ENCODE measurements at regions not wholly inside any gene's neighbourhood (a gene's known extent, or its start where the extent isn't known, plus 50 kb on each side); places are given as distances from the start of the nearest gene placed in this dataset.

DNA sequence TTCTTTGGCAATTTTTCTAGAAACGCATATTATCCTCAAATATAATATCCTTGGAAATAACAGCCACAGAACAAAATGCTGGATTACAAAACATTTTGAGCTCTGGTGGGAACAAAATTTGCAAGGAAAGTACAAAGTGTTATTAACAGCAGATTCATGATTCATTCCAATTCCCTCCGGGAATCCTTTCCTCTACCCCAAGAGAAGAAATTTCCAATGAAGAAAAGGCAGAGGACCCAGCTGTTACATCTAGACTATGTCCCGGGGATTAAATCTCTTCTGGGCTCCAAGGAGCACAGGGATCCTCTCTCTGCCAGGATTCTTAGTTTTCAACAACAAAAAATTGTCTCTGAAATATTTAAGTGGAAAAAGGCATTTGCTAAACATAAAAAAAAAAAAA is 51.6 kb upstream of the TMEFF2 start:
- intact Hi-C loops (cut with DNase I), result no loop called here
- Histone ChIP-seq H3K4me1 (no peaks in the 10 kb centered on the region), H3K27me3 (no peaks in the 10 kb centered on the region), H3K36me3 (no peaks in the 10 kb centered on the region), H3K27ac (no peak overlapping the region), H3K9me3 (no peaks in the 10 kb centered on the region), H3K4me3 (no peak overlapping the region)
- no peak for DNase-seq
- ATAC-seq, result no peak
- TF ChIP-seq, protein P1, sequence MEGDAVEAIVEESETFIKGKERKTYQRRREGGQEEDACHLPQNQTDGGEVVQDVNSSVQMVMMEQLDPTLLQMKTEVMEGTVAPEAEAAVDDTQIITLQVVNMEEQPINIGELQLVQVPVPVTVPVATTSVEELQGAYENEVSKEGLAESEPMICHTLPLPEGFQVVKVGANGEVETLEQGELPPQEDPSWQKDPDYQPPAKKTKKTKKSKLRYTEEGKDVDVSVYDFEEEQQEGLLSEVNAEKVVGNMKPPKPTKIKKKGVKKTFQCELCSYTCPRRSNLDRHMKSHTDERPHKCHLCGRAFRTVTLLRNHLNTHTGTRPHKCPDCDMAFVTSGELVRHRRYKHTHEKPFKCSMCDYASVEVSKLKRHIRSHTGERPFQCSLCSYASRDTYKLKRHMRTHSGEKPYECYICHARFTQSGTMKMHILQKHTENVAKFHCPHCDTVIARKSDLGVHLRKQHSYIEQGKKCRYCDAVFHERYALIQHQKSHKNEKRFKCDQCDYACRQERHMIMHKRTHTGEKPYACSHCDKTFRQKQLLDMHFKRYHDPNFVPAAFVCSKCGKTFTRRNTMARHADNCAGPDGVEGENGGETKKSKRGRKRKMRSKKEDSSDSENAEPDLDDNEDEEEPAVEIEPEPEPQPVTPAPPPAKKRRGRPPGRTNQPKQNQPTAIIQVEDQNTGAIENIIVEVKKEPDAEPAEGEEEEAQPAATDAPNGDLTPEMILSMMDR (IDR thresholded peaks at IDR 0.05), result no peak

DNA sequence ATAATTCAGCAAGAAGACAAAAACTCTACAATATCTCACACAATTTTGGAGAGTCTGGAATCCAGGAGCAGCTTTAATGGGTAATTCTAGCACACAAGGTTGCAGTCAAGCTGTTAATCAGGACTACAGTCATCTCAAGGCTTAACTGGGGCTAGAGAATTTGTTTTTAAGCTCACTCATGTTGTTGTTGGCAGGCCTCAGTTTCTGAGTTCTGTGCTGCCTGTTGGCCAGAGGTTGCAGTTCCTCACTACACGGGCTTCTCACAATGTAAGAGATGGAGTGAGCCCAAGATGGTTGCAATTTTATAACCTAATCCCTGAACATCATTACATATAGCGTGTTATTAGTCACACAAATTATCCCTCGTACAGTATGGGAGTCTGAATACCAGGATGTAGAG is 50.6 kb upstream of the TMEFF2 start:
- H3K4me3 ChIP-seq, result no peak overlapping the region
- intact Hi-C loops (cut with DNase I), result no loop called here
- DNase-seq, result no peak
- H3K36me3 ChIP-seq, result no peaks in the 10 kb centered on the region
- TF ChIP-seq, protein P1 (IDR thresholded peaks at IDR 0.05), result no peak
- no peaks in the 10 kb centered on the region for H3K27me3 ChIP-seq
- H3K9me3 ChIP-seq, result no peaks in the 10 kb centered on the region
- no peak for ATAC-seq
- no peak overlapping the region for H3K27ac ChIP-seq
- H3K4me1 ChIP-seq, result no peaks in the 10 kb centered on the region

Data from left lung (tissue), 4 donors.